ENCODE measurements at regions not wholly inside any gene's neighbourhood (a gene's known extent, or its start where the extent isn't known, plus 50 kb on each side); places are given as distances from the start of the nearest gene placed in this dataset.

GRCh38 chr15:31160297-31160696 is 58.8 kb upstream of the TRPM1 start (continued):
- TF ChIP-seq CHD1 (IDR thresholded peaks at IDR 0.05; ENCODE audit: low read depth, low read length) (no peak), SRF (IDR thresholded peaks at IDR 0.05; ENCODE audit: low read depth, low read length) (no peak), CBX8 (IDR thresholded peaks at IDR 0.05; ENCODE audit: borderline replicate concordance, low read depth, low read length) (no peak), TCF12 (IDR thresholded peaks at IDR 0.05; ENCODE audit: low read depth, low read length) (no peak)
